ENCODE measurements at regions not wholly inside any gene's neighbourhood (a gene's known extent, or its start where the extent isn't known, plus 50 kb on each side); places are given as distances from the start of the nearest gene placed in this dataset.

GRCh38 chr17:62162898-62163297, 97.8 kb upstream of the MED13 start:
- FAIRE-seq (no peak), DNase-seq (ENCODE audit: low read depth, low spot score) (no peak)
- dilution Hi-C loops (cut with MboI; ENCODE audit: extremely low pct_ligation_motif_present, low sequenced_read_pairs): no loop called here
- H3K9me3 ChIP-seq (ENCODE audit: control insufficient read depth, low read depth, low read length): no peaks in the 10 kb centered on the region
- H3K9ac ChIP-seq (ENCODE audit: control insufficient read depth, extremely low read depth, insufficient read depth, low read length): no peak overlapping the region
- TF ChIP-seq EZH2 (IDR thresholded peaks at IDR 0.05; ENCODE audit: low read length): no peak
- TF ChIP-seq, protein P1, sequence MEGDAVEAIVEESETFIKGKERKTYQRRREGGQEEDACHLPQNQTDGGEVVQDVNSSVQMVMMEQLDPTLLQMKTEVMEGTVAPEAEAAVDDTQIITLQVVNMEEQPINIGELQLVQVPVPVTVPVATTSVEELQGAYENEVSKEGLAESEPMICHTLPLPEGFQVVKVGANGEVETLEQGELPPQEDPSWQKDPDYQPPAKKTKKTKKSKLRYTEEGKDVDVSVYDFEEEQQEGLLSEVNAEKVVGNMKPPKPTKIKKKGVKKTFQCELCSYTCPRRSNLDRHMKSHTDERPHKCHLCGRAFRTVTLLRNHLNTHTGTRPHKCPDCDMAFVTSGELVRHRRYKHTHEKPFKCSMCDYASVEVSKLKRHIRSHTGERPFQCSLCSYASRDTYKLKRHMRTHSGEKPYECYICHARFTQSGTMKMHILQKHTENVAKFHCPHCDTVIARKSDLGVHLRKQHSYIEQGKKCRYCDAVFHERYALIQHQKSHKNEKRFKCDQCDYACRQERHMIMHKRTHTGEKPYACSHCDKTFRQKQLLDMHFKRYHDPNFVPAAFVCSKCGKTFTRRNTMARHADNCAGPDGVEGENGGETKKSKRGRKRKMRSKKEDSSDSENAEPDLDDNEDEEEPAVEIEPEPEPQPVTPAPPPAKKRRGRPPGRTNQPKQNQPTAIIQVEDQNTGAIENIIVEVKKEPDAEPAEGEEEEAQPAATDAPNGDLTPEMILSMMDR (optimal IDR thresholded peaks at IDR 0.05 in 1 of 3, IDR thresholded peaks at IDR 0.05 in 1 of 3, conservative IDR thresholded peaks at IDR 0.05 in 1 of 3; ENCODE audit: extremely low read depth in 1 of 3, insufficient read depth in 2 of 3, low read length in 3 of 3): no peak
- H3K4me1 ChIP-seq (ENCODE audit: control insufficient read depth, extremely low read depth, insufficient read depth, low read length): no peaks in the 10 kb centered on the region
- no peak overlapping the region for H3K27ac ChIP-seq (ENCODE audit: control insufficient read depth, insufficient read depth, low read length)
- no peak overlapping the region for H3K4me2 ChIP-seq (ENCODE audit: control insufficient read depth, extremely low read depth, insufficient read depth, low read depth, low read length)
- no peaks in the 10 kb centered on the region for H3K9me1 ChIP-seq (ENCODE audit: control insufficient read depth, extremely low read depth, insufficient read depth, low read length)
- H3K36me3 ChIP-seq (ENCODE audit: control insufficient read depth in 2 of 2, extremely low read depth in 1 of 2, insufficient read depth in 2 of 2, low read length in 2 of 2): no peaks in the 10 kb centered on the region
- no peak overlapping the region for H3K4me3 ChIP-seq (ENCODE audit: control insufficient read depth in 2 of 3, extremely low read depth in 1 of 3, insufficient read depth in 2 of 3, low read depth in 1 of 3, low read length in 3 of 3)
- H3K27me3 ChIP-seq (ENCODE audit: control insufficient read depth, extremely low read depth, insufficient read depth, low read length): no peaks in the 10 kb centered on the region
- H2AFZ ChIP-seq (ENCODE audit: control insufficient read depth, low read length): no peak overlapping the region
- no peaks in the 10 kb centered on the region for H4K20me1 ChIP-seq (ENCODE audit: control insufficient read depth, extremely low read depth, insufficient read depth, low read length)
- H3K79me2 ChIP-seq (ENCODE audit: control insufficient read depth, insufficient read depth, low read length): no peaks in the 10 kb centered on the region

DNA sequence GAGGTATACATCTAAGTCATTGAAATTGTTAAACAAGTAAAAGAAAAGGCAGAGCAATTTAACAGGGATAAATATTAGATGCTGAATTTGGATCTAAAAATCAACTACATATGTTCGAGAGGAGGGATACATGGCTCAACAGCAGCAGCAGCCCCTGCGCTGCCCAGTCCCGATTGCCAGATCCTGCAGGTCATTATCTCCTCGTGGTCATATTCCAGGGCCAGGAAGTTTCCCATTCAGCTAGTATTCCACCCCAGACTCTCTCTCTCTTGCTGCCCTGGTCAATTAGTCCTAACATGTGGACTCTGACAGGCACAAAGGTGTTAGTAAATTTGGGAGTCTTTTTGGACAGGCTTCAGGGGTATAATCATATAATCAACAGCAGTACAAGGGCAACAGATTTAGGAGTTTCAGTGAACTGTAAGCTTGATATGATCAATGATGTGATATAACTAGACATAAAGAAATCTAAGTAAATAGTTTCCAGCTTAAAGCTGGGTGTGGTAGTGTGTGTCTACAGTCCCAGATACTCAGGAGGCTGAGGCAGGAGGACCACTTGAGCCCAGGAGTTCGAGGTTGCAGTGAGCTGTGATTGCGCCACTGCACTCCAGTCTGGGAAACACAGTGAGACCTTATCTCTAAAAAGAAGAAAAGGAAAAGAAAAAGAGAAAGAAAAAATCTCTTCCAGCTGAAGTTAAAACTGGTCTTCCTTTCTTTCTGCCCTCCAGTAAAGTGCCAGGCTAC, 96.5 kb upstream of the MED13 start:
- no peaks in the 10 kb centered on the region for H3K27me3 ChIP-seq (ENCODE audit: control insufficient read depth, extremely low read depth, insufficient read depth, low read length)
- H2AFZ ChIP-seq (ENCODE audit: control insufficient read depth, low read length): no peak overlapping the region
- dilution Hi-C loops (cut with MboI; ENCODE audit: extremely low pct_ligation_motif_present, low sequenced_read_pairs): no loop called here
- no peaks in the 10 kb centered on the region for H3K4me1 ChIP-seq (ENCODE audit: control insufficient read depth, extremely low read depth, insufficient read depth, low read length)
- H3K9ac ChIP-seq (ENCODE audit: control insufficient read depth, extremely low read depth, insufficient read depth, low read length): no peak overlapping the region
- no peak for TF ChIP-seq EZH2 (IDR thresholded peaks at IDR 0.05; ENCODE audit: low read length)
- TF ChIP-seq, protein P1 (optimal IDR thresholded peaks at IDR 0.05 in 1 of 3, IDR thresholded peaks at IDR 0.05 in 1 of 3, conservative IDR thresholded peaks at IDR 0.05 in 1 of 3; ENCODE audit: extremely low read depth in 1 of 3, insufficient read depth in 2 of 3, low read length in 3 of 3): no peak
- no peaks in the 10 kb centered on the region for H3K79me2 ChIP-seq (ENCODE audit: control insufficient read depth, insufficient read depth, low read length)
- no peak overlapping the region for H3K4me3 ChIP-seq (ENCODE audit: control insufficient read depth in 2 of 3, extremely low read depth in 1 of 3, insufficient read depth in 2 of 3, low read depth in 1 of 3, low read length in 3 of 3)
- FAIRE-seq: no peak
- H3K4me2 ChIP-seq (ENCODE audit: control insufficient read depth, extremely low read depth, insufficient read depth, low read depth, low read length): no peak overlapping the region
- no peaks in the 10 kb centered on the region for H4K20me1 ChIP-seq (ENCODE audit: control insufficient read depth, extremely low read depth, insufficient read depth, low read length)
- no peak for DNase-seq (ENCODE audit: low read depth, low spot score)
- H3K36me3 ChIP-seq (ENCODE audit: control insufficient read depth in 2 of 2, extremely low read depth in 1 of 2, insufficient read depth in 2 of 2, low read length in 2 of 2): no peaks in the 10 kb centered on the region
- H3K27ac ChIP-seq (ENCODE audit: control insufficient read depth, insufficient read depth, low read length): no peak overlapping the region
- no peaks in the 10 kb centered on the region for H3K9me1 ChIP-seq (ENCODE audit: control insufficient read depth, extremely low read depth, insufficient read depth, low read length)
- H3K9me3 ChIP-seq (ENCODE audit: control insufficient read depth, low read depth, low read length): no peaks in the 10 kb centered on the region

All from keratinocyte (primary cell).